Right lobe of liver (tissue), 6 donors: ENCODE measurements at regions not wholly inside any gene's neighbourhood (a gene's known extent, or its start where the extent isn't known, plus 50 kb on each side); places are given as distances from the start of the nearest gene placed in this dataset.
A peak's percentile ranks its signal among the peaks of the same experiment; 100 is the strongest.

Source experiments
- ATAC-seq, 4 donors: fragments of 200-7000 bp; cut with Tn5 transposase; one replicate each; pipeline ENCODE4 v1.9.1; 2020; ENCODE audit warnings: mild to moderate bottlenecking in 4 of 4, moderate library complexity in 4 of 4
- DNase-seq, 3 donors: peaks; one replicate each; pipeline ENCODE4 v3.0.0-alpha.2; 2020
- H3K27ac ChIP-seq, 3 donors: fragments of 200-600 bp; one replicate each; pipeline ENCODE4 v1.8.0; 2022
- H3K27me3 ChIP-seq, 2 donors: fragments of 200-600 bp; one replicate each; pipeline ENCODE4 v1.8.0; 2022
- H3K36me3 ChIP-seq, 4 donors: fragments of 200-600 bp; sonication (generic) in 1 of 4; one replicate each; pipeline versions ENCODE4 v1.5.1 to v1.8.0; 2017 to 2022; ENCODE audit warnings: control low read depth in 1 of 4
- H3K4me1 ChIP-seq, 4 donors: fragments of 200-600 bp; sonication (generic) in 1 of 4; one replicate each; pipeline versions ENCODE4 v1.5.1 to v1.8.0; 2017 to 2022; ENCODE audit warnings: control low read depth in 1 of 4
- H3K4me3 ChIP-seq, 3 donors: fragments of 200-600 bp; one replicate each; pipeline ENCODE4 v1.8.0; 2022
- H3K9me3 ChIP-seq, 4 donors: fragments of 200-600 bp; sonication (generic) in 1 of 4; one replicate each; pipeline versions ENCODE4 v1.5.1 to v1.8.0; 2017 to 2022; ENCODE audit warnings: control low read depth in 1 of 4
- CTCF ChIP-seq, 4 donors: fragments of 200-600 bp in 3 of 4; fragments of 450-650 bp in 1 of 4; IDR thresholded peaks; one replicate each; pipeline versions ENCODE4 v1.5.1 to v1.8.0; 2016 to 2022; ENCODE audit warnings: antibody characterized with exemption in 4 of 4, mild to moderate bottlenecking in 2 of 4
- POLR2A ChIP-seq: fragments of 450-650 bp; IDR thresholded peaks from one replicate; pipeline ENCODE4 v1.6.1; 2017; ENCODE audit warnings: antibody characterized with exemption, mild to moderate bottlenecking
- WGBS: methylation state at CpG from one replicate; pipeline ENCODE4 v1.1.6; 2018; ENCODE audit warnings: low coverage, low lambda C conversion rate; ENCODE audit not compliant: insufficient coverage; ENCODE audit errors: missing lambda C conversion rate; 5-methylcytosine and 5-hydroxymethylcytosine counted together
- intact Hi-C, 2 donors: fragments of 100-400 bp; cut with DNase I; formaldehyde crosslinking; loops; one replicate each; pipeline versions ENCODE4 v1.11.2 to v1.14.1; 2022
- donor health status: DM: no; HTN: yes; CAD: no.
- donor health status: DM: no; HTN: no; CAD: no.
- donor health status: DM: no; HTN: no; CAD: no.
- donor health status: DM: no; HTN: yes; CAD: no.
- donor health status: DM: no; HTN: yes; CAD: no.

GRCh38 chr20:40916276-40916675 lies 112.3 kb upstream of the TOP1 start:
- ATAC-seq (no peak), DNase-seq (no peak)
- no peaks in the 10 kb centered on the region for H3K27me3 ChIP-seq
- intact Hi-C loops, result no loop called here
- WGBS, result 9% methylated on average over 1 of the region's 1 CpG
- H3K27ac ChIP-seq, result no peak overlapping the region
- TF ChIP-seq POLR2A (no peak), CTCF (IDR thresholded peaks at IDR 0.05) (no peak)
- no peaks in the 10 kb centered on the region for H3K4me1 ChIP-seq
- H3K9me3 ChIP-seq, result no peaks in the 10 kb centered on the region
- no peak overlapping the region for H3K4me3 ChIP-seq
- H3K36me3 ChIP-seq, result no peaks in the 10 kb centered on the region

- DNase-seq, result no peak
- no peaks in the 10 kb centered on the region for H3K9me3 ChIP-seq
These were observed 108.3 kb upstream of the TOP1 start for GRCh38 chr20:40920291-40920690.

GRCh38 chr20:40922865-40923264 lies 105.8 kb upstream of the TOP1 start:
- no peaks in the 10 kb centered on the region for H3K9me3 ChIP-seq
- ATAC-seq (no peak), DNase-seq (no peak)
- WGBS, result 67% methylated on average over 3 of the region's 3 CpGs
- intact Hi-C loops, result no loop called here
- H3K36me3 ChIP-seq, result no peaks in the 10 kb centered on the region
- no peaks in the 10 kb centered on the region for H3K4me1 ChIP-seq
- H3K4me3 ChIP-seq, result no peak overlapping the region
- H3K27ac ChIP-seq, result no peak overlapping the region
- no peaks in the 10 kb centered on the region for H3K27me3 ChIP-seq
- TF ChIP-seq CTCF (IDR thresholded peaks at IDR 0.05) (no peak), POLR2A (no peak)

More at GRCh38 chr20:40920291-40920690, 108.3 kb upstream of the TOP1 start:
- Histone ChIP-seq H3K27ac (no peak overlapping the region), H3K4me3 (no peak overlapping the region), H3K4me1 (no peaks in the 10 kb centered on the region), H3K27me3 (no peaks in the 10 kb centered on the region), H3K36me3 (no peaks in the 10 kb centered on the region)
- intact Hi-C loops, result no loop called here
- TF ChIP-seq CTCF (IDR thresholded peaks at IDR 0.05), result no peak
- TF ChIP-seq POLR2A, result no peak
- 29% methylated on average over 2 of the region's 2 CpGs for WGBS
- peak in 3 of 4 donors; percentile 26 to 29 (median 27) for ATAC-seq

DNA sequence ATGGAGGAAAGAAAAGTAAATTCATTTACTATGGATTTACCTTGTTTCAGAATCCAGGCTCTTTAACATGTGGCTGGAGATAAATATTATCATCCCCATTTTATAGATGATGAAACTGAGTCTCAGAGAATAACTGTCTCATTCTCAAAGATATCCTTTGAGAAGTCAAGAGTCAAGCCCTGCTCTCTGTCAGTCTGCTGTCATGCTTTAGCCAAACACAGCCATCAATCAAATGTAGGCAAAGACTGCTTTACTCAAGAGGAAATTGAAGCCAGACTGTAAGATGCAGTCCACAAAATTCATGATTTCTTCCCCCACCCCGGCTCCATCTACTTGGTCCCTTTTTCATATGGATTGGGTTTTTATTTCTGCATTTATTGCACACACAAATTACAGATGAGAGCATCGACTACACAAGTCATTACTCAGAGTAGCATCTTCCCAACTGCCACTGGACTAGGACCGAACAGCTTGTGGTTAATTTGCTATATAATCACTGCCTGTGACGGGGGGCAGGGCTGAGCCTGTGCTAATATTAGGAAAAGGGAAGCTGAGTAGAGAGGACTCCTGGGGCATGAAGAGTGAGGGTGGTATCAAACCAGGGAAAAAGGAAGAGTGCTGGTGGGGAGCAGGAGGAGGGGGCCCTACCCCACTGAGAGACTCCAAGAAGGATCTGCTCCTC lies 102.7 kb upstream of the TOP1 start:
- intact Hi-C loops, result no loop called here
- Histone ChIP-seq H3K9me3 (no peaks in the 10 kb centered on the region), H3K27ac (no peak overlapping the region), H3K36me3 (no peaks in the 10 kb centered on the region), H3K4me1 (no peaks in the 10 kb centered on the region), H3K27me3 (no peaks in the 10 kb centered on the region), H3K4me3 (no peak overlapping the region)
- ATAC-seq (no peak), DNase-seq (no peak)
- 43% methylated on average over 4 of the region's 4 CpGs for WGBS
- TF ChIP-seq CTCF (IDR thresholded peaks at IDR 0.05) (no peak), POLR2A (no peak)
